Aorta (tissue), 5 donors: ENCODE measurements at regions not wholly inside any gene's neighbourhood (a gene's known extent, or its start where the extent isn't known, plus 50 kb on each side); places are given as distances from the start of the nearest gene placed in this dataset.
A peak's percentile ranks its signal among the peaks of the same experiment; 100 is the strongest.

Source experiments
- ATAC-seq: fragments of 200-7000 bp; cut with Tn5 transposase; one replicate; pipeline ENCODE4 v1.9.1; 2022; ENCODE audit warnings: moderate library complexity; ENCODE audit not compliant: low FRiP score
- DNase-seq, 2 donors: peaks; one replicate each; pipeline ENCODE4 v3.0.0-alpha.2; 2020
- H3K27ac ChIP-seq, 2 donors: one replicate each; pipeline ENCODE4 v1.5.1; 2013; ENCODE audit warnings: low read length in 2 of 2, mild to moderate bottlenecking in 2 of 2, moderate library complexity in 2 of 2, control low read depth in 1 of 2, inconsistent platforms in 1 of 2, low read depth in 1 of 2
- H3K27me3 ChIP-seq, 2 donors: one replicate each; pipeline ENCODE4 v1.6.1; 2013; ENCODE audit warnings: control low read depth in 1 of 2, low read length in 1 of 2, mild to moderate bottlenecking in 1 of 2, moderate library complexity in 1 of 2; ENCODE audit not compliant: insufficient read depth in 2 of 2, control insufficient read depth in 1 of 2
- H3K36me3 ChIP-seq, 2 donors: one replicate each; pipeline ENCODE4 v1.6.1; 2013; ENCODE audit warnings: control low read depth in 1 of 2, low read length in 1 of 2, mild to moderate bottlenecking in 1 of 2; ENCODE audit not compliant: insufficient read depth in 2 of 2, control insufficient read depth in 1 of 2
- H3K4me1 ChIP-seq, 2 donors: one replicate each; pipeline ENCODE4 v1.6.1; 2013; ENCODE audit warnings: low read length in 2 of 2, control low read depth in 1 of 2, mild to moderate bottlenecking in 1 of 2, moderate library complexity in 1 of 2; ENCODE audit not compliant: insufficient read depth in 2 of 2, control insufficient read depth in 1 of 2
- H3K4me3 ChIP-seq, 2 donors: one replicate each; pipeline ENCODE4 v1.5.1; 2013; ENCODE audit warnings: low read length in 2 of 2, control low read depth in 1 of 2, mild to moderate bottlenecking in 1 of 2
- H3K9me3 ChIP-seq: one replicate; pipeline ENCODE4 v1.6.1; 2013; ENCODE audit warnings: mild to moderate bottlenecking, low read length; ENCODE audit not compliant: control insufficient read depth
- WGBS, 2 donors: extraction: QIAGEN DNeasy Blood & Tissue Kit; methylation state at CpG; one replicate each; pipeline ENCODE4 v1.1.7; 2013; 5-methylcytosine and 5-hydroxymethylcytosine counted together
- intact Hi-C, 2 donors: fragments of 100-400 bp; cut with DNase I; formaldehyde crosslinking; loops; one replicate each; pipeline versions ENCODE4 v1.14.2 to v1.15.0; 2022
- donor health status: healthy with polysubstance abuse.
- donor health status: Bipolar disorder and iron deficiency.
- donor health status: DM: no; HTN: no; CAD: no.
- donor health status: DM: no; HTN: no; CAD: no.
- donor health status: DM: yes; HTN: yes; CAD: no.

DNA sequence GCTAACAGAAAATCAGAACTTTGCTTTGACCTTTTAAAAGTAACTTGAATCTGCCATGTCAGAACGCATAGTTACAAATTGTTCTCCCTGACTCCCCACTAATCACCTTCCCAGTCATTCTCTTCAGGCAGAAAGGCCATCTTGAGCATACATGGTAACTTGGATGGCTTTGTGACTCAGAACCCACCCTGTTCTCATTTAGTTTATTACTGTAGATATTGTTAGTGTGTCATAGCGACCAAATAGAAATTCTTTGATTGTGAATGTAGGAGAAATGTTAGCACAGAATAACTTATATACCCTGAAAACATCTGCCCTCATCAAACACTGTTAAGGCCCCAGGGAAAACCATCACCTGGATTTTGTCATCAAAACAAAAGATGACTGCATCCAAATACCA, 382.0 kb downstream of the MAGEB5 start:
- DNase-seq (no peak), ATAC-seq (no peak)
- H3K9me3 ChIP-seq = no peaks in the 10 kb centered on the region
- intact Hi-C loops = no loop called here
- 42 to 69% methylated on average over 2 of the region's 2 CpGs for WGBS, 2 donors
- no peak overlapping the region for H3K4me3 ChIP-seq
- no peaks in the 10 kb centered on the region for H3K27me3 ChIP-seq
- no peaks in the 10 kb centered on the region for H3K4me1 ChIP-seq
- H3K27ac ChIP-seq = no peak overlapping the region
- H3K36me3 ChIP-seq = no peaks in the 10 kb centered on the region

DNA sequence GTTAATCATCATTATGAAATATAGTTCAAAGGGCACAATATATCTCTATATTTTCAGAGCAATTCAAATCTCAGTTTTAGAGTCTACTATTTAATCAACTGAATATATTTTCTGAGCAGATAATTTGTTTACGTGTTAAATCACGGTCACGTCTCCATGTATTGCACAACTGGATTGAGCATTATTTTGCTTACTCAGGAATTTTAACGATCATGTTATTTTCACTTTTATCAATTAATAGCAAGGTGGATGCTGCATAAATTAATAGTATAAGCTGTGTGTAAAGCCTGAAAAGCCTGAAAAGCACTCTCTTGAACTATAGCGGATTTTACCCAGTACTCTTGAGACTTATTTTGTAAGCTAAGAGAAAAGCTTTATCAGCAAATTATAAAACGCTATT, 374.9 kb downstream of the MAGEB5 start:
- Histone ChIP-seq H3K9me3 (no peaks in the 10 kb centered on the region), H3K36me3 (no peaks in the 10 kb centered on the region), H3K4me3 (no peak overlapping the region), H3K27ac (no peak overlapping the region), H3K27me3 (no peaks in the 10 kb centered on the region), H3K4me1 (no peaks in the 10 kb centered on the region)
- intact Hi-C loops = no loop called here
- WGBS, 2 donors = 72 to 80% methylated on average over 6 of the region's 6 CpGs
- no peak for DNase-seq
- no peak for ATAC-seq

DNA sequence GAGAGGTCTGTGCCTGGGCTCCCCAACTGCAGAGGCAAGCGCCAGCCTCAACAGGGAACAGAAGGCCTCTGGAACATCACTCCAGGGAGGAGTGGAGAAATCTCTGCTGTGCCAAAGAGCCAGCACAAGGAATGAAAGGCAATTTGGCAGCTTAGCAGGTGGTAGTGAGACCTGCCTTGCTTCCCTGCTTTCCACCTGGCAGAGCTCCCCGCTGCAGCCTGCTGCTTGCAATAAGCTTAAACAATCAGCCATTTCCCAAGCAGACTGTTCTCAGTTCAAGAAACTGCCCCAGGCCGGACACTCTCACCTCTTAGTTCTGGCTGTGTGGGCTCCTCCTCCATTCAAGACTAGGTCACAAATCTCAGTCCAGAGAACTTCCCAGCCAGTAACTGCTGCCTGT, 370.6 kb downstream of the MAGEB5 start:
- no peaks in the 10 kb centered on the region for H3K27me3 ChIP-seq
- DNase-seq (no peak), ATAC-seq (no peak)
- no peak overlapping the region for H3K27ac ChIP-seq
- intact Hi-C loops = no loop called here
- H3K36me3 ChIP-seq = no peaks in the 10 kb centered on the region
- H3K4me3 ChIP-seq = no peak overlapping the region
- H3K9me3 ChIP-seq = no peaks in the 10 kb centered on the region
- H3K4me1 ChIP-seq = no peaks in the 10 kb centered on the region
- WGBS, 2 donors = 58 to 78% methylated on average over 3 of the region's 3 CpGs

DNA sequence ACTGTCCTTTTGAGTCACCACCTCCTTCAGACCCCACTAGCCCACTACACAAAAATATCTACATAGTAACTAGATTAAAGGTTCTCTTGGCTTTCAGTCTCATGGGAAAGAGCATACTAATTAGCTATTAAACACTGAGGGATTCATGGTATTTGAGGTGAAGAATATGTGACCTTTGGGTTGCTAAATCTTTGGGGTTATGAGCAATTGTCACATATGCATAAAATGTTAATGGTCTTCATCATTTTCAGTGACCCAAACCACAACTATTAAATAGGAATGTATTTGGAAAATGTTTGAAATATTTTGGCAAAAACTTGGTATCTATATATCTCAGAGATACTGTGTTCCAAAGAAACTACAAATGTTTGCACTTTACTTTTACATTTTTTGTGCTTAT, 365.1 kb downstream of the MAGEB5 start:
- Histone ChIP-seq H3K4me3 (no peak overlapping the region), H3K36me3 (no peaks in the 10 kb centered on the region), H3K27ac (no peak overlapping the region), H3K9me3 (no peaks in the 10 kb centered on the region), H3K27me3 (no peaks in the 10 kb centered on the region), H3K4me1 (no peaks in the 10 kb centered on the region)
- intact Hi-C loops = no loop called here
- ATAC-seq (no peak), DNase-seq (no peak)

DNA sequence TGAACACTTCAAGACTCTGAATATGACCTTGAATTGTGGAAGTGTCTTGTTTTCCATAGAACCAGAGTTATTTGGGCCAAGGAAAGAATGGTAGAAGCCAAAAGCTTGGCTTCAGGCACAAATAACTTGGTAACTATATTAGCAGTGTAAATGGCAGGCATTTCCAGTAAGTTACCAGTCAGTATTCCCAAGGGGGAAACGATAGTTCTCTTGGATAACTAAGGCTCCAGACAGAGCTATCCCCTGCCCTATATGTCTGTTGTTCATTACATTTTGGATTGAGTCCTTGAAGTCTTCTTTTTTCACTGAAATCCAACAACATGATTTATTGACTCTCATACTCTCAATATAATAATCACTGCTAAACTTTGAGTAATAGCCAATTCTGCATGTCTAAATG, 364.1 kb downstream of the MAGEB5 start:
- no peaks in the 10 kb centered on the region for H3K9me3 ChIP-seq
- no peak overlapping the region for H3K4me3 ChIP-seq
- 41 to 66% methylated on average over 1 of the region's 1 CpG for WGBS, 2 donors
- H3K36me3 ChIP-seq = no peaks in the 10 kb centered on the region
- no peak overlapping the region for H3K27ac ChIP-seq
- no peaks in the 10 kb centered on the region for H3K4me1 ChIP-seq
- intact Hi-C loops = no loop called here
- H3K27me3 ChIP-seq = no peaks in the 10 kb centered on the region
- DNase-seq = no peak
- no peak for ATAC-seq

DNA sequence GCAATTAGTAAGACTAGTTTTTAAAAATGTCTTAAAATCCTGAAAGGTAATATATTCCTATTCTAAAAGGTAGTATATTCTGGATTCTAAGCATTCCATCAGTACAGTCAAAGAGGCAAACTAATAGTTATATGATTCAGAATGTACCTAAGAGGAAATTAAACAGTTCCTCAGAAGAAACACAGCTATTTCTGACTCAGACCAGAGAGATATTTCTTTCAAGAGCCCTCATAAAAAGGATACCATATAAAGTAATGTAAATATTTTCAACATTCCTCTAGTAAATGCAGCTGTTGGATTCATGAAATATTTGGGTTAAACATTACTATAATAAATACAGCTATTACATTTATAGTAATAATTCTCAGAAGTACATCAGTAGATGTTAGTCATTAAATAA, 358.3 kb downstream of the MAGEB5 start:
- Histone ChIP-seq H3K27ac (no peak overlapping the region), H3K9me3 (no peaks in the 10 kb centered on the region), H3K36me3 (no peaks in the 10 kb centered on the region), H3K4me3 (no peak overlapping the region), H3K4me1 (no peaks in the 10 kb centered on the region), H3K27me3 (no peaks in the 10 kb centered on the region)
- DNase-seq = no peak
- no peak for ATAC-seq
- intact Hi-C loops = no loop called here

DNA sequence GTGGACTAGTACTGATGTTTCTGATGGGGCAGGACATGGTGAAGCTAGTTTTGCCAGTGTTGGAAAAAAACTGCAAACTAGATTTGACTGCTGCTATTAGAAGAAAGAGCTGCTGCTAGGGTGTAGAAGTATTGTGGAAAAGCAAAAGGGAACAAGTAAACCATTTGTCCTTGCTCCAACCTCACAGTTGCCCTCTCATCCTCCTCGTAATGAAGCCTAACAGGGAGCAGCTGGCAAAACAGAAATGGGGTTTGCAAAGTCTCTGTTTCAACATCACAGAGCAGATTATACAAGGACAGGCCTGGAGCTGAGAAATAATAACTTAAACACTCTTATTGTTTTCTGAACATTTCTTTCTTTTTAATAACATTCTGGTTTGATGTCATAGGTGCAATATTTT, 346.2 kb downstream of the MAGEB5 start:
- Histone ChIP-seq H3K4me1 (no peaks in the 10 kb centered on the region), H3K9me3 (no peaks in the 10 kb centered on the region), H3K27me3 (no peaks in the 10 kb centered on the region), H3K36me3 (no peaks in the 10 kb centered on the region), H3K4me3 (no peak overlapping the region), H3K27ac (no peak overlapping the region)
- no peak for DNase-seq
- ATAC-seq = no peak
- intact Hi-C loops = no loop called here
- 22 to 45% methylated on average over 1 of the region's 1 CpG for WGBS, 2 donors

DNA sequence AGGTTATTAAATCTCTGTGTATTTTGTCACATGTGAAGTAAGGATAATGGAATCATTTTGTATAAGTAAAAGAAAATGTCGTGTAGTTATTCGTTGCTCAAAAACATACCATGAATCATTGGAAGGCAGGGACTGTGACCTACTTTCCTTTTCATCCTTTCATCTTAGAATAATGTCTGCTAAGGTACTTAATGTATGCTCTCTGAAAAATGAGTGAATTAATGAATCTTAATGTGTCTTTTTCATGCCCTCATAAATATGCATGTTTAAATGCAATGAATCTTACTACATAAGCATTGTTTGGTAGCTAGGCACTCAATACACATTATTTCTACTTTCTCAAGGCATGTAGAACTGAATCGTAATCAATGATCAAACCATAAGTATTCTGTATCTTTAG, 343.9 kb downstream of the MAGEB5 start:
- WGBS, 2 donors = 59 to 83% methylated on average over 3 of the region's 3 CpGs
- Histone ChIP-seq H3K36me3 (no peaks in the 10 kb centered on the region), H3K9me3 (no peaks in the 10 kb centered on the region), H3K4me3 (no peak overlapping the region), H3K4me1 (no peaks in the 10 kb centered on the region), H3K27me3 (no peaks in the 10 kb centered on the region), H3K27ac (no peak overlapping the region)
- intact Hi-C loops = no loop called here
- ATAC-seq (no peak), DNase-seq (no peak)

DNA sequence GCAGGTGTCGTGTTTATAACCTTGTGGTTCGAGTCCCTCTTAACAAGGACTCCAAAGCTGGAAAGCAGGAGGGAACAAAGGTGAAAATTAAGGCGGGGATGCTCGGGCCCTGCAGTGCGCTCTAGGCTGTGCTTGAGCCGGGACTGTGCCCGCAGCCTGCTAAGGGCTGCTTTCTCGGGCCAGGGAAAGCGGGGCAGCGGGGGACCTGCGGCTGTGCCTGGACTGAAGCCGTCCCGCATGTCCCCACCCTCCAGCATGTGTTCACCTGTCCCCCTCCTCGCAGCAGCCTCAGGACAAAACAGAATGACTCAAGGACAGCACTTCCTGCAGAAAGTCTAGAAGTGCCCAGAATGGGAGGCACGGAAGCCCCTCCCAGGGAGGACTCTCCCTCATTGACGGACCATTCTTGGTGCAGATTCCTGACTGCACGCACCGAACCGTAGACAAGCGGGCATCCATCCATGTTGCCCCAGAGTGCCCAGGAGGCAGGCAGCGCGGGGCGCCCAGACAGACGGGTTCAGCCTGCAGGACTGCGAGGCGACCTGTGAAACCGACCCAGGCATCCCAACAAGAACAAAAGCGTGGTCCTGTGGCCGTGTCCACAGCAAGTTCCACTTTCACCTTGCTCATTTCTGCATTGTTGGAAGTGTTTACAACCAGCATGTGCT, 342.9 kb downstream of the MAGEB5 start:
- H3K4me1 ChIP-seq = no peaks in the 10 kb centered on the region
- intact Hi-C loops = no loop called here
- ATAC-seq = peak; percentile 50
- no peak overlapping the region for H3K4me3 ChIP-seq
- WGBS, 2 donors = 82 to 97% methylated on average over 29 of the region's 29 CpGs
- H3K27ac ChIP-seq = no peak overlapping the region
- no peaks in the 10 kb centered on the region for H3K36me3 ChIP-seq
- H3K9me3 ChIP-seq = no peaks in the 10 kb centered on the region
- H3K27me3 ChIP-seq = no peaks in the 10 kb centered on the region
- no peak for DNase-seq
